HepG2 (cell line): ENCODE measurements at regions not wholly inside any gene's neighbourhood (a gene's known extent, or its start where the extent isn't known, plus 50 kb on each side); places are given as distances from the start of the nearest gene placed in this dataset.

Experiments used
- ATAC-seq: fragments of 200-7000 bp; cut with Tn5 transposase; 3 replicates; pipeline ENCODE4 v1.9.1; 2020; ENCODE audit warnings: mild to moderate bottlenecking, moderate library complexity
- BruUV-seq: library from RNA; stranded (reverse); fragments of 400-500 nt; replicated peaks from 2 replicates; lab custom pipeline; 2021; lab: Mats Ljungman, UMichigan
- CTCF ChIA-PET: fragments of 300-600 bp; formaldehyde crosslinking; extraction: SDS; loops from one replicate; lab custom pipeline; 2021; ENCODE audit warnings: low total read pairs, inconsistent platforms, low intra/inter-chr PET ratio; lab: Yijun Ruan, JAX
- POLR2A ChIA-PET: fragments of 350-600 bp; sonication (Branson Sonifier 250); formaldehyde crosslinking; loops from one replicate; lab custom pipeline; 2020; ENCODE audit warnings: antibody characterized with exemption, inconsistent platforms; lab: Yijun Ruan, JAX
- DNase-seq: peaks from one replicate; pipeline ENCODE4 v3.0.0-alpha.2; 2015; ENCODE audit warnings: low spot score
- FAIRE-seq: peaks from 3 replicates; lab custom pipeline; 2011; peaks lifted over from hg19 to GRCh38; lab: Jason Lieb, UNC
- H2AFZ ChIP-seq: one replicate; pipeline ENCODE4 v1.6.1; 2011; ENCODE audit warnings: low read length, inconsistent platforms
- H3K27ac ChIP-seq: fragments of 300-600 bp; 3 replicates; pipeline ENCODE4 v1.8.0; 2011; ENCODE audit warnings: mixed run types, mild to moderate bottlenecking, mixed read lengths, low read length, inconsistent platforms; ENCODE audit not compliant: insufficient read depth; ENCODE audit errors: extremely low read length
- H3K27me3 ChIP-seq, 2 experiments: fragments of 200-600 bp in 1 of 2; 2 replicates in 1 of 2; 3 replicates in 1 of 2; pipeline versions ENCODE4 v1.6.0 to v1.8.0; 2011; ENCODE audit warnings: low read length in 2 of 2, mild to moderate bottlenecking in 2 of 2, moderate library complexity in 2 of 2, inconsistent platforms in 1 of 2; ENCODE audit not compliant: insufficient read depth in 2 of 2, control insufficient read depth in 1 of 2
- H3K36me3 ChIP-seq, 2 experiments: fragments of 200-600 bp in 1 of 2; replicated peaks in 1 of 2; 2 replicates in 1 of 2; 3 replicates in 1 of 2; pipeline versions ENCODE4 v1.5.1 to v1.8.0; 2011; ENCODE audit warnings: low read length in 2 of 2, inconsistent platforms in 1 of 2; ENCODE audit not compliant: insufficient read depth in 2 of 2, control insufficient read depth in 1 of 2
- H3K4me1 ChIP-seq: 2 replicates; pipeline ENCODE4 v1.5.1; 2012; ENCODE audit warnings: low read length, inconsistent platforms; ENCODE audit not compliant: insufficient read depth
- H3K4me2 ChIP-seq: 2 replicates; pipeline ENCODE4 v1.6.0; 2011; ENCODE audit warnings: low read depth, low read length, inconsistent platforms
- H3K4me3 ChIP-seq, 3 experiments: fragments of 200-600 bp in 1 of 3; sonication (generic), shearing (Covaris generic) in 1 of 3; replicated peaks in 1 of 3; 2 replicates each; pipeline ENCODE4 v1.5.1; 2011 to 2016; ENCODE audit warnings: low read length in 3 of 3, inconsistent platforms in 2 of 3, low read depth in 2 of 3, mild to moderate bottlenecking in 2 of 3, control low read depth in 1 of 3, mixed read lengths in 1 of 3; ENCODE audit not compliant: insufficient read depth in 1 of 3
- H3K79me2 ChIP-seq: one replicate; pipeline ENCODE4 v1.6.1; 2011; ENCODE audit warnings: low read length, inconsistent platforms; ENCODE audit not compliant: insufficient read depth
- H3K9ac ChIP-seq: 2 replicates; pipeline ENCODE4 v1.6.0; 2011; ENCODE audit warnings: mild to moderate bottlenecking, low read depth, low read length, inconsistent platforms; ENCODE audit not compliant: insufficient read depth
- H3K9me3 ChIP-seq: 2 replicates; pipeline ENCODE4 v1.5.1; 2012; ENCODE audit warnings: mild to moderate bottlenecking, low read length
- H4K20me1 ChIP-seq: 2 replicates; pipeline ENCODE4 v1.6.0; 2011; ENCODE audit warnings: inconsistent platforms, mild to moderate bottlenecking, low read length, moderate library complexity; ENCODE audit not compliant: insufficient read depth
- HNRNPK ChIP-seq: fragments of 200-400 bp; formaldehyde crosslinking; IDR thresholded peaks from 2 replicates; pipeline ENCODE4 v1.6.1; 2018; ENCODE audit warnings: low read length, low read depth, moderate library complexity, mild to moderate bottlenecking; ENCODE audit not compliant: poor library complexity, severe bottlenecking
- HNRNPUL1 ChIP-seq: fragments of 200-400 bp; formaldehyde crosslinking; IDR thresholded peaks from 2 replicates; pipeline ENCODE4 v1.6.1; 2017; ENCODE audit warnings: low read depth, mild to moderate bottlenecking, low read length, moderate library complexity
- JUN ChIP-seq: sonication (generic); formaldehyde crosslinking; IDR thresholded peaks from 2 replicates; pipeline ENCODE4 v1.4.0; 2020; ENCODE audit warnings: mild to moderate bottlenecking, missing genetic modification reagents
- MBD4 ChIP-seq: IDR thresholded peaks from 2 replicates; pipeline ENCODE4 v1.6.1; 2012; ENCODE audit warnings: low read length, inconsistent platforms, borderline replicate concordance
- MIER2 ChIP-seq: IDR thresholded peaks from 2 replicates; pipeline ENCODE4 v1.6.1; 2016; ENCODE audit warnings: missing biosample characterization, missing genetic modification reagents
- PHF5A ChIP-seq: IDR thresholded peaks from one replicate; pipeline ENCODE4 v1.6.1; 2018; ENCODE audit warnings: low read depth, missing genetic modification reagents; ENCODE audit not compliant: unreplicated experiment
- PREB ChIP-seq: sonication (generic); formaldehyde crosslinking; IDR thresholded peaks from 2 replicates; pipeline ENCODE4 v1.4.0; 2020; ENCODE audit warnings: missing genetic modification reagents
- SIX4 ChIP-seq: sonication (generic); formaldehyde crosslinking; IDR thresholded peaks from 2 replicates; pipeline ENCODE4 v1.4.0; 2020; ENCODE audit warnings: missing genetic modification reagents
- SYNCRIP ChIP-seq: fragments of 200-400 bp; formaldehyde crosslinking; IDR thresholded peaks from 2 replicates; pipeline ENCODE4 v1.6.1; 2018; ENCODE audit warnings: mild to moderate bottlenecking, low read depth, low read length; ENCODE audit not compliant: insufficient read depth
- TBP ChIP-seq: sonication (generic); formaldehyde crosslinking; IDR thresholded peaks from 2 replicates; pipeline ENCODE4 v1.5.0; 2020; ENCODE audit warnings: missing genetic modification reagents
- ZNF205 ChIP-seq: IDR thresholded peaks from 2 replicates; pipeline ENCODE4 v1.6.1; 2018; ENCODE audit warnings: missing biosample characterization, missing genetic modification reagents
- ZNF235 ChIP-seq: sonication (generic); formaldehyde crosslinking; IDR thresholded peaks from 2 replicates; pipeline ENCODE4 v1.8.1; 2023; ENCODE audit warnings: mild to moderate bottlenecking, missing genetic modification reagents, borderline replicate concordance
- ZNF460 ChIP-seq: sonication (generic); formaldehyde crosslinking; IDR thresholded peaks from 2 replicates; pipeline ENCODE4 v1.5.1; 2020; ENCODE audit warnings: missing genetic modification reagents, mild to moderate bottlenecking, borderline replicate concordance
- ZNF496 ChIP-seq: sonication (generic); formaldehyde crosslinking; IDR thresholded peaks from 2 replicates; pipeline ENCODE4 v1.8.1; 2023; ENCODE audit warnings: mild to moderate bottlenecking, moderate library complexity, missing genetic modification reagents; ENCODE audit not compliant: insufficient replicate concordance
- ZNF577 ChIP-seq: sonication (generic); formaldehyde crosslinking; IDR thresholded peaks from 2 replicates; pipeline ENCODE4 v1.4.0; 2020; ENCODE audit warnings: mild to moderate bottlenecking, low read depth, missing genetic modification reagents, borderline replicate concordance
- ZSCAN29 ChIP-seq: sonication (generic); formaldehyde crosslinking; conservative IDR thresholded peaks from 2 replicates; pipeline ENCODE4 v1.4.0; 2020; ENCODE audit warnings: mild to moderate bottlenecking, missing genetic modification reagents
- WGBS: methylation state at CpG from one replicate; pipeline ENCODE4 v1.1.6; 2017; ENCODE audit warnings: low lambda C conversion rate; 5-methylcytosine and 5-hydroxymethylcytosine counted together
- in situ Hi-C: cut with HindIII; loops from 2 replicates; pipeline ENCODE4 v1.10.0; 2017; ENCODE audit warnings: low pct_unique_long_range_greater_than_20kb; ENCODE audit not compliant: extremely low pct_ligation_motif_present
- intact Hi-C: fragments of 100-400 bp; cut with micrococcal nuclease; formaldehyde crosslinking; loops from one replicate; pipeline ENCODE4 v1.10.0; 2022; ENCODE audit not compliant: unreplicated experiment
- TF ChIP-seq, protein P1 (sequence below): sonication (generic); formaldehyde crosslinking; IDR thresholded peaks from 2 replicates; pipeline ENCODE4 v1.8.0; 2022; ENCODE audit warnings: mild to moderate bottlenecking, missing genetic modification reagents, borderline replicate concordance

DNA sequence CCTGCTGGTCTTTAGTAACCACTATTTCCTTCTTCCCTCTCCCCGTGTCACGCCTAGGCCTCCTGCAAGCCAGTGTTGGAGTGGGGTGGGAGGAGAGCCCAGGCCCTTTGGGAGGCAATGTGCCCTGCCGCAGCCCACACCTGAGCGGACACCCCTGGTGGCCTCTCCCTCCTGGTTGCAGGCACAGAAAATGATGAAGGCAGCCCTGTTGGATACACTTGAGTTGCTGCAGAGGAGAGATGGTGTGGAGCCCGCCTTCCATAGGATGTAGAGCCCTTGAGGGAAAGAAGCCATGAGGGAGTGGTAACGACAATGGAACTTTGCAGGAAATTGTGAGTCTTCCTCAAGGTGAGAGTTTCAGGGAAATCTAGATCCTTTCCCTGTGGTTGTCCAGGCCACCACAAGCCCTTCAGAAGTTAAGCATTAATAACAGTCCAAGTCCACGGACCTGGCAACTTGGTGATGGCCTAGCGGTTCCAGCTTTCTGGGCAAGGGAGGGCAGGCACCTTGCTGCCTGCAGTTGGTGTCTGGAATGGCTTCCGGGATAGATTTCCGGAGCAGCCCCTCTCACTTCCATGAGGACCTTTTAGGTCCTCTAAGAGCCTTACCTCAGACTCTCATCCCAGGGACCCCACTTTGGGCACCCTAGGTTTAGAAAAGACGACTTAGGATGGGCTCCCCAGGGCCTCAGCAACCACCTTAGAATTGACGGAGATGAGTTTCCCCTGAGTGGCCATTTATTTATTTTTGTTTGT lies 67.3 kb upstream of the NXT1 start:
- Histone ChIP-seq H3K4me1 (peaks cover 10% of the 10 kb centered on the region; the same call in 1 of the 2 replicates), H3K36me3 (no peaks in the 10 kb centered on the region), H3K79me2 (no peaks in the 10 kb centered on the region), H3K9me3 (no peaks in the 10 kb centered on the region), H3K9ac (no peak overlapping the region), H3K27me3 (peaks cover 0 to 2% of the 10 kb centered on the region in 2 experiments; a peak in 1 of 5 replicates), H3K4me3 (no peak overlapping the region), H3K4me2 (no peak overlapping the region), H2AFZ (no peak overlapping the region), H3K27ac (no peak overlapping the region), H4K20me1 (no peaks in the 10 kb centered on the region)
- ATAC-seq = peak; percentile 19; the same call in 2 of the 3 replicates
- DNase-seq = no peak
- FAIRE-seq = no peak
- TF ChIP-seq ZNF205 = no peak
- TF ChIP-seq MIER2 (CRISPR knock-in tag) = no peak
- POLR2A ChIA-PET = no interaction called here
- in situ Hi-C loops = no loop called here
- intact Hi-C loops = no loop called here
- CTCF ChIA-PET = no interaction called here
- 36% methylated on average over 12 of the region's 12 CpGs for WGBS
- no TSS peak for BruUV-seq

- Histone ChIP-seq H2AFZ (no peak overlapping the region), H3K9ac (no peak overlapping the region), H3K36me3 (no peaks in the 10 kb centered on the region), H3K79me2 (no peaks in the 10 kb centered on the region), H4K20me1 (no peaks in the 10 kb centered on the region), H3K4me1 (peaks cover 6% of the 10 kb centered on the region; the same call in 1 of the 2 replicates), H3K4me2 (no peak overlapping the region), H3K27me3 (peaks cover 0 to 2% of the 10 kb centered on the region in 2 experiments; a peak in 1 of 5 replicates), H3K9me3 (no peaks in the 10 kb centered on the region), H3K4me3 (no peak overlapping the region), H3K27ac (no peak overlapping the region)
- BruUV-seq = no TSS peak
- no peak; the same call in 2 of the 3 replicates for ATAC-seq
- ChIA-PET POLR2A (no interaction called here), CTCF (no interaction called here)
- intact Hi-C loops = no loop called here
- in situ Hi-C loops = no loop called here
- FAIRE-seq = no peak
- 60% methylated on average over 3 of the region's 3 CpGs for WGBS
- DNase-seq = no peak
- no peak for TF ChIP-seq ZNF460 (CRISPR knock-in tag)
- TF ChIP-seq ZSCAN29 (CRISPR knock-in tag) = no peak
- no peak for TF ChIP-seq ZNF496 (CRISPR knock-in tag)
- TF ChIP-seq SIX4 (CRISPR knock-in tag) = no peak
- no peak for TF ChIP-seq ZNF577 (CRISPR knock-in tag)
- no peak for TF ChIP-seq PREB (CRISPR knock-in tag)
- no peak for TF ChIP-seq JUN (CRISPR knock-in tag)
- TF ChIP-seq HNRNPK = no peak
- TF ChIP-seq HNRNPUL1 = no peak
- TF ChIP-seq SYNCRIP = no peak
- TF ChIP-seq, protein P1, sequence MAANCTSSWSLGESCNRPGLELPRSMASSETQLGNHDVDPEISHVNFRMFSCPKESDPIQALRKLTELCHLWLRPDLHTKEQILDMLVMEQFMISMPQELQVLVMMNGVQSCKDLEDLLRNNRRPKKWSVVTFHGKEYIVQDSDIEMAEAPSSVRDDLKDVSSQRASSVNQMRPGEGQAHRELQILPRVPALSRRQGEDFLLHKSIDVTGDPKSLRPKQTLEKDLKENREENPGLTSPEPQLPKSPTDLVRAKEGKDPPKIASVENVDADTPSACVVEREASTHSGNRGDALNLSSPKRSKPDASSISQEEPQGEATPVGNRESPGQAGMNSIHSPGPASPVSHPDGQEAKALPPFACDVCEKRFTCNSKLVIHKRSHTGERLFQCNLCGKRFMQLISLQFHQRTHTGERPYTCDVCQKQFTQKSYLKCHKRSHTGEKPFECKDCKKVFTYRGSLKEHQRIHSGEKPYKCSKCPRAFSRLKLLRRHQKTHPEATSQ (CRISPR knock-in tag) = no peak
- no peak for TF ChIP-seq PHF5A (CRISPR knock-in tag)
- TF ChIP-seq MBD4 = no peak
- TF ChIP-seq ZNF235 = no peak
- no peak for TF ChIP-seq TBP (CRISPR knock-in tag)
These were observed 68.0 kb upstream of the NXT1 start for GRCh38 chr20:23282546-23282945.
